DOHH2 (cell line): ENCODE measurements at regions not wholly inside any gene's neighbourhood (a gene's known extent, or its start where the extent isn't known, plus 50 kb on each side); places are given as distances from the start of the nearest gene placed in this dataset.
"Not testable (repeated sequence)": the region's sequence is repeated elsewhere in the genome, so short reads cannot be mapped to it uniquely, and the experiment has no call there.

Experiments
- H3F3A ChIP-seq: fragments of 200-600 bp; sonication (generic), shearing (Covaris generic); 2 replicates; pipeline ENCODE4 v1.6.0; 2016; ENCODE audit warnings: antibody characterized with exemption, mild to moderate bottlenecking; ENCODE audit not compliant: control insufficient read depth, insufficient read depth
- H3K27ac ChIP-seq: fragments of 200-600 bp; sonication (generic); 2 replicates; pipeline ENCODE4 v1.5.1; 2014; ENCODE audit warnings: low read depth, mild to moderate bottlenecking, low read length, moderate library complexity
- H3K27me3 ChIP-seq: fragments of 200-600 bp; sonication (generic); 2 replicates; pipeline ENCODE4 v1.6.1; 2014; ENCODE audit warnings: mild to moderate bottlenecking, low read length, mixed read lengths; ENCODE audit not compliant: control insufficient read depth
- H3K36me3 ChIP-seq: fragments of 200-600 bp; sonication (generic); 2 replicates; pipeline ENCODE4 v1.6.1; 2014; ENCODE audit warnings: mild to moderate bottlenecking, low read length, moderate library complexity, mixed read lengths; ENCODE audit not compliant: control insufficient read depth
- H3K4me1 ChIP-seq: fragments of 200-600 bp; sonication (generic); 2 replicates; pipeline ENCODE4 v1.6.1; 2014; ENCODE audit warnings: mild to moderate bottlenecking, low read length, mixed read lengths; ENCODE audit not compliant: control insufficient read depth
- H3K4me2 ChIP-seq: fragments of 200-600 bp; sonication (generic); 2 replicates; pipeline ENCODE4 v1.6.0; 2014; ENCODE audit warnings: mild to moderate bottlenecking, low read length, moderate library complexity
- H3K4me3 ChIP-seq: fragments of 200-600 bp; sonication (generic); 2 replicates; pipeline ENCODE4 v1.5.1; 2014; ENCODE audit warnings: mild to moderate bottlenecking, low read length, mixed read lengths
- H3K79me2 ChIP-seq: fragments of 200-600 bp; sonication (generic); 2 replicates; pipeline ENCODE4 v1.6.1; 2014; ENCODE audit warnings: mild to moderate bottlenecking, low read length, mixed read lengths; ENCODE audit not compliant: control insufficient read depth
- H3K9me2 ChIP-seq: fragments of 200-600 bp; sonication (generic); replicated peaks from 2 replicates; pipeline ENCODE4 v1.6.1; 2014; ENCODE audit warnings: mild to moderate bottlenecking, low read length, mixed read lengths; ENCODE audit not compliant: control insufficient read depth
- H3K9me3 ChIP-seq: fragments of 200-600 bp; sonication (generic); 2 replicates; pipeline ENCODE4 v1.6.1; 2014; ENCODE audit warnings: antibody characterized with exemption, low read length, mixed read lengths; ENCODE audit not compliant: control insufficient read depth, insufficient read depth
- H4K20me1 ChIP-seq: fragments of 200-600 bp; sonication (generic); 2 replicates; pipeline ENCODE4 v1.6.0; 2014; ENCODE audit warnings: low read depth, mild to moderate bottlenecking, antibody characterized with exemption, low read length, moderate library complexity; ENCODE audit not compliant: control insufficient read depth, insufficient read depth
- EZH2phosphoT487 ChIP-seq: fragments of 200-600 bp; sonication (generic); IDR thresholded peaks from 2 replicates; pipeline ENCODE4 v1.6.1; 2017; ENCODE audit warnings: borderline replicate concordance, mild to moderate bottlenecking, antibody characterized with exemption, low read length, moderate library complexity, mixed read lengths
- TF ChIP-seq, protein P1 (sequence below): fragments of 200-600 bp; sonication (generic); IDR thresholded peaks from one replicate; pipeline ENCODE4 v1.5.1; 2014; ENCODE audit warnings: antibody characterized with exemption, mild to moderate bottlenecking, low read depth, low read length; ENCODE audit not compliant: poor library complexity, severe bottlenecking

DNA sequence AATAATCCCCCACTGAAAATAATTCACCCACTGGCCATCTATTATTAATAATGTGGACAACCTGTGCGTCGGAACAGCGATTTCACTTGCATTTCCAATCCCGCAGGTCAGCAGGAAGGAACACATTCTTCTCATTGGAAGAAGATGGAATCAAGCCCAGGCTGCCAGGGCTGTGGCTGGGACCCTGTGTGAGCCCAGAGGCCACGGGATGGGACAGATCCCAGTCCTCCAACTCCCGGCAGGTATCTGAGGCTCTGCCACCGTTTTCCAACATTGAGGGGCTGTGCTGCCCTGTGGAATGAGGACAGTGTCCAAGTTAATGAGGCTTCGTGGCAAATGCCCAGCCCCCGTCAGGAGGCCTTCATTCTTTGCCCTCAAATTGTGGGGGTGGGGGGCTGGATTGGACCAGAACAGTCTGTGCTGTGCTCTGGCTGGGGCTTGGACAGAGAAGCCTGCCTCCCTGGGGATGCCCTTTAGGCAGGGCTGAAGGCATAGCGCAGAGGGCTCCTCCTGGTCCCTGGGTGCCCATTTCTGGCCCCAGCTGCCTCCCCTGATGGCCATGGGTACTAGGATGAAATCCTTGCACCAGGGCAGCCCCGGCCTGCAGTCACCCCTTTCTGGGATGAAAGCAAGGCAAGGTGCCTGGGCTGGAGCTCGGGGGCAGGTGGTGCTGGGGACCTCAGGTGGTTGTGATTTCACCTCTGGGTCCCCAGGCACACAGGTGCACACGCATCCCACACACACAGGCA, 195.0 kb upstream of the PPP1R26 start:
- TF ChIP-seq EZH2phosphoT487, result no peak
- TF ChIP-seq, protein P1, sequence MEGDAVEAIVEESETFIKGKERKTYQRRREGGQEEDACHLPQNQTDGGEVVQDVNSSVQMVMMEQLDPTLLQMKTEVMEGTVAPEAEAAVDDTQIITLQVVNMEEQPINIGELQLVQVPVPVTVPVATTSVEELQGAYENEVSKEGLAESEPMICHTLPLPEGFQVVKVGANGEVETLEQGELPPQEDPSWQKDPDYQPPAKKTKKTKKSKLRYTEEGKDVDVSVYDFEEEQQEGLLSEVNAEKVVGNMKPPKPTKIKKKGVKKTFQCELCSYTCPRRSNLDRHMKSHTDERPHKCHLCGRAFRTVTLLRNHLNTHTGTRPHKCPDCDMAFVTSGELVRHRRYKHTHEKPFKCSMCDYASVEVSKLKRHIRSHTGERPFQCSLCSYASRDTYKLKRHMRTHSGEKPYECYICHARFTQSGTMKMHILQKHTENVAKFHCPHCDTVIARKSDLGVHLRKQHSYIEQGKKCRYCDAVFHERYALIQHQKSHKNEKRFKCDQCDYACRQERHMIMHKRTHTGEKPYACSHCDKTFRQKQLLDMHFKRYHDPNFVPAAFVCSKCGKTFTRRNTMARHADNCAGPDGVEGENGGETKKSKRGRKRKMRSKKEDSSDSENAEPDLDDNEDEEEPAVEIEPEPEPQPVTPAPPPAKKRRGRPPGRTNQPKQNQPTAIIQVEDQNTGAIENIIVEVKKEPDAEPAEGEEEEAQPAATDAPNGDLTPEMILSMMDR, result no peak
- Histone ChIP-seq H3K36me3 (no peaks in the 10 kb centered on the region), H3K4me1 (no peaks in the 10 kb centered on the region), H3F3A (no peaks in the 10 kb centered on the region), H3K27me3 (no peaks in the 10 kb centered on the region), H3K9me2 (no peaks in the 10 kb centered on the region), H3K79me2 (no peaks in the 10 kb centered on the region), H4K20me1 (no peaks in the 10 kb centered on the region), H3K4me3 (no peak overlapping the region), H3K4me2 (no peak overlapping the region), H3K27ac (no peak overlapping the region), H3K9me3 (peaks cover 30% of the 10 kb centered on the region; the same call in 1 of the 2 replicates)

DNA sequence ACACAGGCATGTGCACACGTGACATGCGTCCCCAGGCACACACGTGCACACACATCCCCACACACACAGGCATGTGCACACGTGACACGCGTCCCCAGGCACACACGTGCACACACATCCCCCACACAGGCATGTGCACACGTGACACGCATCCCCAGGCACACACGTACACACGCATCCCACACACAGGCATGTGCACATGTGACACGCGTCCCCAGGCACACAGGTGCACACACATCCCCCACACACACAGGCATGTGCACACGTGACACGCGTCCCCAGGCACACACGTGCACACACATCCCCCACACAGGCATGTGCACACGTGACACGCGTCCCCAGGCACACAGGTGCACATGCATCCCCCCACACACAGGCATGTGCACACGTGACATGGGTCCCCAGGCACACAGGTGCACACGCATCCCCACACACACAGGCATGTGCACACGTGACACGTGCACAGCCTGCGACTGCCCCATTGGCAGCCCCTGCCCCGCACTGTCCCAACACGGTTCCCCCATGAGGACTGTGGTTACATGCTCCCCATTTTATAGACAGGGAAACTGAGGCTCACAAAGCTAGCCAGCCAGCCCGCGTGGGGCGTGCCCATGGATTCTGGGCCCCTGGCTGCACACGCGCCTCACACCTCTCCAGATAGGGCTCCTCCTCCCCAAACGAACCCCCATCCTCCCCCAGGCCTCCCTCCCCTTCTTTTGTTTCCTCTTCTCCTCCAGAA, 193.2 kb upstream of the PPP1R26 start:
- not testable (repeated sequence) for H3K27ac ChIP-seq, H3K79me2 ChIP-seq, H3K4me1 ChIP-seq, H3K27me3 ChIP-seq, H3K4me3 ChIP-seq, H3K36me3 ChIP-seq, H3K4me2 ChIP-seq, H3F3A ChIP-seq, H3K9me2 ChIP-seq, H4K20me1 ChIP-seq
- peaks cover 30% of the 10 kb centered on the region; the same call in 1 of the 2 replicates for H3K9me3 ChIP-seq

DNA sequence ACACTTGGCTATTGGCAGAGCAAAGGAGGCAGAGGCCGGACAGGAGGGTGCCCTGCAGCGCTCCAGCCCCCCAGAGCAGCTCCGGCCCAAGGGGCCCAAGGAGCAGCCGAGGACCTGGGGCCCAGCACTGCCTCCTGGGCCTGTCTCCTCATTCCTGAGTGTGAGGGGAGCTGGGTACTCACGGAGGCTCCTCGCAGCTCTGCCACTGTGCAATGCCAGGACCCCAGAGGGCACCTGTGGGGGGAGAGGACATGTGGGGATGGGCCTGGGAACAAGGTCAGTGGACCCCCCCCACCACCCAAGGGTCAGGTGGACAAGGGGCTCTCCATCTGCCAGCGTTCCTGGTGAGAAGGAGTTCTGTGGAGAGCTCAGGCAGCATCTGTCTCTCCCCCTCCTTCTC, 192.6 kb upstream of the PPP1R26 start:
- no peaks in the 10 kb centered on the region for H3K79me2 ChIP-seq
- no peak overlapping the region for H3K27ac ChIP-seq
- TF ChIP-seq EZH2phosphoT487, result no peak
- TF ChIP-seq, protein P1, result no peak
- no peaks in the 10 kb centered on the region for H4K20me1 ChIP-seq
- no peak overlapping the region for H3K4me2 ChIP-seq
- H3K36me3 ChIP-seq, result no peaks in the 10 kb centered on the region
- H3K9me3 ChIP-seq, result peaks cover 30% of the 10 kb centered on the region; the same call in 1 of the 2 replicates
- H3K4me1 ChIP-seq, result no peaks in the 10 kb centered on the region
- no peaks in the 10 kb centered on the region for H3F3A ChIP-seq
- no peaks in the 10 kb centered on the region for H3K27me3 ChIP-seq
- H3K9me2 ChIP-seq, result no peaks in the 10 kb centered on the region
- no peak overlapping the region for H3K4me3 ChIP-seq

DNA sequence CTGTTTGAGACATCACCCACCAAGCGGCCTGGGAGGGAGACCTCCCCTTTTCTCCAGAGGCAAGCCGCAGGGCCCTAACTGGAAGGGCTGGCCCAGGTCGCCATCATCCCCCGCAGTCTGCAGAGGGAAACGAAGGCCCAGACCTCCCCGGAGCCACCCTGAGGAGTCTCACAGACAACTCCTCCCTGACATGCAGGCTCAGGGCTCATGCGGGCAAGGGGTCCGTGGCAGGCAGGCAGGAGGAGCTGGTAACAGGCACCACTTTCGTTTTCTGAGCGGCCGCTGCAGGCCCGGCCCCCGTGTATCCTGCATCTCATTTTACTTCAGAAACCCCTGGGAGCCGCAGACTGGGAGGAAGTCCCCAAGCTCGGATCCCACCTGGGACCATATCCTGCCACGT, 192.0 kb upstream of the PPP1R26 start:
- no peak for TF ChIP-seq EZH2phosphoT487
- TF ChIP-seq, protein P1, result no peak
- no peak overlapping the region for H3K4me2 ChIP-seq
- H3K27ac ChIP-seq, result no peak overlapping the region
- no peaks in the 10 kb centered on the region for H3K36me3 ChIP-seq
- no peaks in the 10 kb centered on the region for H3K9me2 ChIP-seq
- H3K4me1 ChIP-seq, result no peaks in the 10 kb centered on the region
- no peaks in the 10 kb centered on the region for H3K27me3 ChIP-seq
- no peaks in the 10 kb centered on the region for H3K79me2 ChIP-seq
- no peaks in the 10 kb centered on the region for H3F3A ChIP-seq
- H4K20me1 ChIP-seq, result no peaks in the 10 kb centered on the region
- H3K9me3 ChIP-seq, result peaks cover 30% of the 10 kb centered on the region; the same call in 1 of the 2 replicates
- no peak overlapping the region for H3K4me3 ChIP-seq
